B cell (primary cell): ENCODE measurements at regions not wholly inside any gene's neighbourhood (a gene's known extent, or its start where the extent isn't known, plus 50 kb on each side); places are given as distances from the start of the nearest gene placed in this dataset.

Experiments
- CTCF ChIP-seq: fragments of 200-600 bp; IDR thresholded peaks from one replicate; pipeline ENCODE4 v1.8.0; 2022; ENCODE audit warnings: antibody characterized with exemption, mild to moderate bottlenecking
- EZH2 ChIP-seq: IDR thresholded peaks from 2 replicates; pipeline ENCODE4 v1.6.1; 2012; ENCODE audit warnings: borderline replicate concordance, low read depth, mild to moderate bottlenecking, moderate library complexity, low read length; ENCODE audit not compliant: insufficient read depth, poor library complexity, severe bottlenecking

- no peak for TF ChIP-seq CTCF
- TF ChIP-seq EZH2: no peak
These were observed 189.7 kb downstream of the CHD9NB start for GRCh38 chr16:52863000-52863399.
